ENCODE measurements at regions not wholly inside any gene's neighbourhood (a gene's known extent, or its start where the extent isn't known, plus 50 kb on each side); places are given as distances from the start of the nearest gene placed in this dataset.

DNA sequence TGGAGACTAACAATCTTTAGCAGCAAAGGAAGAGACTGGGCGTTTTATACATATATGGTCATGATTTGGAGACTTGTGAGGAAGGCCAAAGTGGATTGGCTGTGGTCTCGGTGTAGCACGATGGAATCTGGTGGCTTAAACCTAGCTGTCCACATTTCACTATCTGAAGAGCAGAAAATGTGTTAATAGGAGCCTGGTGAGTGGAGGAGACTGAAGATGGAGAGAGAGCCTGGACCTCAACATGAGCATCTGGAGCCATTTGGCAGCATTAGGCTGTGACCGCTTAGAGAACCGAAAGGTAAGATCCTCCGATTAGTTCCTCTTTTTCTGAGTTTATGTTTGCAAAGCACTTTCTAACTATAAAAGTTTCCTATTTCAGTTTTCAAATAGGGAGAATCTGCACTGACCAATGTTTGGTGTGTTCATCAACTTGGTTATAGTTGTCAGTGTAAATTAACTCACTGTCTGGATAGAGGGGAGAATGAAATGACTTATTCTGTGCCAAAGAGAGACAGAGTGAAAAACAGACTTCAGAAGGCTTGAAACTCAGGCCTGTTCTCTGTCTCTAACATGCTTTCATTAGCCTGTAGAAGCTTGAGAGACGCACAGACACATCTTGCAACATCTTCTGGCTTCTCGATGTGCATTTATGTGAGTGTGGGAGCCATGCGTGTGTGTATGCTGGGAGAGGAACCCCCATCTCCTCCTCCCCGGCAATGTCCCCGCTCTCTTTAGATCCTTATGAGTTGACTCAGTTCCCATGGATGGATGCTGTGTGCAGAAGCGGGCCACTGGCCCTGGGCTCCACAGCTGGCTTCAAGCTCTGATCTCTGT is 244.7 kb upstream of the TBL1XR1 start:
- 88% methylated on average over 4 of the region's 12 CpGs for WGBS (ENCODE audit: insufficient coverage)
- no peaks in the 10 kb centered on the region for H3K4me1 ChIP-seq (ENCODE audit: control insufficient read depth, insufficient read depth, low read length)
- no peaks in the 10 kb centered on the region for H3K9me3 ChIP-seq (ENCODE audit: control insufficient read depth, insufficient read depth, low read length)
- no peak overlapping the region for H3K27ac ChIP-seq (ENCODE audit: low read depth, low read length)
- no peak overlapping the region for H3K4me3 ChIP-seq (ENCODE audit: low read depth, low read length)
- DNase-seq (ENCODE audit: low read depth in 4 of 6, low spot score in 6 of 6) = no peak
- no peaks in the 10 kb centered on the region for H3K27me3 ChIP-seq (ENCODE audit: control insufficient read depth, insufficient read depth, low read length)
- no peaks in the 10 kb centered on the region for H3K36me3 ChIP-seq (ENCODE audit: control insufficient read depth, insufficient read depth, low read length)

DNA sequence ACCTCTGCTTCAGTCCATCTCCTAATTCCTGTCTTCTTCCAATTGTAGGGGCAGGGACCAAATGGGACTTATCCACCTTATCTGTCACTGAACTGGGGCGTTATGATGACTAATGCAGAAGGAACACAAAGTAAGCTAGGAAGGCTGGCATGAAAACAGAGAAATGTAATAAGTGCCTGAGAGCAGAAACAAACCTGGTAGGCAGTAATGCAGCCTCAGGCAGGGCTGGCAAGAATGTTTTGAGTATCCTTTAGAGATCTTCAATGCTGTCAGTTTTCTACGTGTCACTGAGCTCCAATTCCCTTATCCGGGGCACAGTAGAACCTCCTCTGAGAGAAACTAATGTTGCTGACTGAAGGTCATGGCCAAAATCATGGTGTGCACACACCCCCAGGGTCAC is 246.2 kb upstream of the TBL1XR1 start:
- H3K4me3 ChIP-seq (ENCODE audit: low read depth, low read length) = no peak overlapping the region
- no peaks in the 10 kb centered on the region for H3K27me3 ChIP-seq (ENCODE audit: control insufficient read depth, insufficient read depth, low read length)
- WGBS (ENCODE audit: insufficient coverage) = 62% methylated on average over 3 of the region's 3 CpGs
- no peaks in the 10 kb centered on the region for H3K4me1 ChIP-seq (ENCODE audit: control insufficient read depth, insufficient read depth, low read length)
- no peaks in the 10 kb centered on the region for H3K9me3 ChIP-seq (ENCODE audit: control insufficient read depth, insufficient read depth, low read length)
- H3K36me3 ChIP-seq (ENCODE audit: control insufficient read depth, insufficient read depth, low read length) = no peaks in the 10 kb centered on the region
- no peak for DNase-seq (ENCODE audit: low read depth in 4 of 6, low spot score in 6 of 6)
- no peak overlapping the region for H3K27ac ChIP-seq (ENCODE audit: low read depth, low read length)

DNA sequence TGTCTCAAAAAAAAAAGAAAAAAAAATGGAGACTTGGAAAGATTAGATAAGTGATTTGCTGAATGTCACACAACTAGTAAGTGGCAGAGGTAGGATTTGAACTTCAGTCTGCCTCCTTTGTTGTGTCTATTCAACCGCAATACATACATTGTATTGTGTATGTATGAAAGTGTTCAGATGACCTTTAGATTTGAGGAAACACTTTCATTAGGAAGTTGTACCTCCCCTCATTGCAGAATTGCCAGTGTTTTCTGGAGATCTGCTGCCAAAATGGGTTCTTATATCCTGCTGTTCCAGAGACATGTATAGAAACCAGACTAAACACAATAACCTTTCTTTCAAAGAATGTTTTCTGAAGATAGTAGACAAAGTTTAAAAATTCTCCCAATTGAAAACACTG is 247.4 kb upstream of the TBL1XR1 start:
- H3K4me1 ChIP-seq (ENCODE audit: control insufficient read depth, insufficient read depth, low read length) = no peaks in the 10 kb centered on the region
- H3K4me3 ChIP-seq (ENCODE audit: low read depth, low read length) = no peak overlapping the region
- H3K27me3 ChIP-seq (ENCODE audit: control insufficient read depth, insufficient read depth, low read length) = no peaks in the 10 kb centered on the region
- DNase-seq (ENCODE audit: low read depth in 4 of 6, low spot score in 6 of 6) = no peak
- no peak overlapping the region for H3K27ac ChIP-seq (ENCODE audit: low read depth, low read length)
- WGBS (ENCODE audit: insufficient coverage) = no CpG with 5 or more reads among the region's 1 CpG
- H3K36me3 ChIP-seq (ENCODE audit: control insufficient read depth, insufficient read depth, low read length) = no peaks in the 10 kb centered on the region
- no peaks in the 10 kb centered on the region for H3K9me3 ChIP-seq (ENCODE audit: control insufficient read depth, insufficient read depth, low read length)

DNA sequence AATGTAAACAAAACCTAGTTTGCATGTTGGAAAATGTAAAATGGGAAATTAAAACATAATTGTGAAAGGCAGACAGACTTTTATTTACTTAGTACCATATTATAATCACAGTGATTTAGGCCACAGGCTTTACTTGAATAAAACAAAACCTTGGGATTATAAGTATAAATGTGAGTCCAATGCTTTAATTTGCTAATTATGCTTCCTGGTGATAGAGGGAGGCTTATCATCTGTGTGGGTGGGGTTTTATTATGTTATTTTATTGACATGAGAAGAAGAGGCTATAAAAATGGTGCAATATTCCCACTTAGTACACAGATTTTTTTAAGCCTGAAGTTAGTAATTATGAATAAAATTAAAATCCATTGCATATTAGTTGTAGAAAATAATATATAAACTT is 248.3 kb upstream of the TBL1XR1 start:
- Histone ChIP-seq H3K27ac (ENCODE audit: low read depth, low read length) (no peak overlapping the region), H3K9me3 (ENCODE audit: control insufficient read depth, insufficient read depth, low read length) (no peaks in the 10 kb centered on the region), H3K27me3 (ENCODE audit: control insufficient read depth, insufficient read depth, low read length) (no peaks in the 10 kb centered on the region), H3K4me3 (ENCODE audit: low read depth, low read length) (no peak overlapping the region), H3K36me3 (ENCODE audit: control insufficient read depth, insufficient read depth, low read length) (no peaks in the 10 kb centered on the region), H3K4me1 (ENCODE audit: control insufficient read depth, insufficient read depth, low read length) (no peaks in the 10 kb centered on the region)
- no peak for DNase-seq (ENCODE audit: low read depth in 4 of 6, low spot score in 6 of 6)

DNA sequence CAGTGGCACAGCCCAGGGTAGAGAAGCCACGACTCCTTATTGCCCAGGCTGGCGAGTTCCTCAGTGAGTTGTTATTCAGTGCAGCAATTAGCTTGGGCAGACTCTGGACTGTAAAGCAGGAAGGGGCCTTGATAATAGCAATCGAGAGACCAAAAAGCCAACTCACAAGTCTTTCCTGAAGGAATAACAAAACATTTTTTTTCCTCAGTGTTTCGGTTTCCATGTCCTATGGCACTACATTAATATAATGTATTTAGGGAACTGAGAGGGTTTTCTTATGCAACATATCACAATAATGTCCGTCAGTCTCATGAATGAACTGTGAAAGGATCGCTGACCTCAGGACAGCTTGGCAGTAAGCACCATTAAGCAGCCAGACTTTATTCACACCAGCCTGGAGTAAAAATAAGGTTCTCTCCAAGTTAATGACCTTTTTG is 248.9 kb upstream of the TBL1XR1 start:
- DNase-seq (ENCODE audit: low read depth in 4 of 6, low spot score in 6 of 6) = peak in 3 of 6 donors; percentile 24 to 81 (median 46)
- Histone ChIP-seq H3K4me3 (ENCODE audit: low read depth, low read length) (no peak overlapping the region), H3K27ac (ENCODE audit: low read depth, low read length) (peak overlapping the region; percentile 27), H3K4me1 (ENCODE audit: control insufficient read depth, insufficient read depth, low read length) (no peaks in the 10 kb centered on the region), H3K36me3 (ENCODE audit: control insufficient read depth, insufficient read depth, low read length) (no peaks in the 10 kb centered on the region), H3K9me3 (ENCODE audit: control insufficient read depth, insufficient read depth, low read length) (no peaks in the 10 kb centered on the region), H3K27me3 (ENCODE audit: control insufficient read depth, insufficient read depth, low read length) (no peaks in the 10 kb centered on the region)
- 23% methylated on average over 3 of the region's 6 CpGs for WGBS (ENCODE audit: insufficient coverage)

DNA sequence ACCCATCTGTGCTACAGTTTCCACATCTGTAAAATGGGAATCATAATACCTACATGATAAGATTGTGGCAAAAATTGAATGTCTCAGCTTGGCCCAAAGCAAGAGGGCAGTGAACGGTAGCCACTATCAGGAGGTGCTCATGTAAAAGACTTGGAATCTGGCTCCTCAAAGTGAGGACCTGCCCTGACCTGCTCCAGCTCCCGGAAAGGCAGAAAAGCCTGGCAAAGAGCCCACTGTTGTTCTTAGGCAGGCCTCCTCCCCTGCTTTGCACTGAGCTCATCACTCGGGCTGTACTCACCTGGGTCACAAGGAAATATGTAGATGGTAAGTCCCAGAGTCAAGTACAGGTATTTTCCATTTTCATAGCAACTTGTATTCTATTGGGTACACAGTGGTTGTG is 250.7 kb upstream of the TBL1XR1 start:
- no peaks in the 10 kb centered on the region for H3K9me3 ChIP-seq (ENCODE audit: control insufficient read depth, insufficient read depth, low read length)
- no peak overlapping the region for H3K4me3 ChIP-seq (ENCODE audit: low read depth, low read length)
- DNase-seq (ENCODE audit: low read depth in 4 of 6, low spot score in 6 of 6) = no peak
- H3K27me3 ChIP-seq (ENCODE audit: control insufficient read depth, insufficient read depth, low read length) = no peaks in the 10 kb centered on the region
- H3K27ac ChIP-seq (ENCODE audit: low read depth, low read length) = no peak overlapping the region
- no peaks in the 10 kb centered on the region for H3K4me1 ChIP-seq (ENCODE audit: control insufficient read depth, insufficient read depth, low read length)
- 83% methylated on average over 3 of the region's 3 CpGs for WGBS (ENCODE audit: insufficient coverage)
- H3K36me3 ChIP-seq (ENCODE audit: control insufficient read depth, insufficient read depth, low read length) = no peaks in the 10 kb centered on the region

DNA sequence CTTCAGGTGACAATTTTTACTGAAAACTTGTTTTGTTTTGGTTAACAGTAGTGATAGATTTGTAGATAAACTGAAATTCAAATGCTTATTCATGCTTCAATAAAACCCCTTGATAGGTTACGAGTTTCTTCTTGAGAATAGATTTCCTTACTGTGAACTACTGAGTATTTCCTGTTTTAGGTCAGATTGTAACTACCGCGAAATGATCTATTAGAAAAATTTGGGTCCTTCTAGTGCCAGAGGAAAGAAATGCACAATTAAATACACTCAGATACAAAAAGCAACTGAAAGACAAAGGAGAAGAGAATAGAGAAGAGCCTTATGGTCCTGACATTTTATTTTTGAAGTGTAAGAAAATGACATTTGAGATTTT is 251.7 kb upstream of the TBL1XR1 start:
- H3K27me3 ChIP-seq (ENCODE audit: control insufficient read depth, insufficient read depth, low read length) = no peaks in the 10 kb centered on the region
- H3K4me1 ChIP-seq (ENCODE audit: control insufficient read depth, insufficient read depth, low read length) = no peaks in the 10 kb centered on the region
- DNase-seq (ENCODE audit: low read depth in 4 of 6, low spot score in 6 of 6) = no peak
- no peak overlapping the region for H3K27ac ChIP-seq (ENCODE audit: low read depth, low read length)
- WGBS (ENCODE audit: insufficient coverage) = no CpG with 5 or more reads among the region's 3 CpGs
- H3K9me3 ChIP-seq (ENCODE audit: control insufficient read depth, insufficient read depth, low read length) = no peaks in the 10 kb centered on the region
- no peaks in the 10 kb centered on the region for H3K36me3 ChIP-seq (ENCODE audit: control insufficient read depth, insufficient read depth, low read length)
- H3K4me3 ChIP-seq (ENCODE audit: low read depth, low read length) = no peak overlapping the region

DNA sequence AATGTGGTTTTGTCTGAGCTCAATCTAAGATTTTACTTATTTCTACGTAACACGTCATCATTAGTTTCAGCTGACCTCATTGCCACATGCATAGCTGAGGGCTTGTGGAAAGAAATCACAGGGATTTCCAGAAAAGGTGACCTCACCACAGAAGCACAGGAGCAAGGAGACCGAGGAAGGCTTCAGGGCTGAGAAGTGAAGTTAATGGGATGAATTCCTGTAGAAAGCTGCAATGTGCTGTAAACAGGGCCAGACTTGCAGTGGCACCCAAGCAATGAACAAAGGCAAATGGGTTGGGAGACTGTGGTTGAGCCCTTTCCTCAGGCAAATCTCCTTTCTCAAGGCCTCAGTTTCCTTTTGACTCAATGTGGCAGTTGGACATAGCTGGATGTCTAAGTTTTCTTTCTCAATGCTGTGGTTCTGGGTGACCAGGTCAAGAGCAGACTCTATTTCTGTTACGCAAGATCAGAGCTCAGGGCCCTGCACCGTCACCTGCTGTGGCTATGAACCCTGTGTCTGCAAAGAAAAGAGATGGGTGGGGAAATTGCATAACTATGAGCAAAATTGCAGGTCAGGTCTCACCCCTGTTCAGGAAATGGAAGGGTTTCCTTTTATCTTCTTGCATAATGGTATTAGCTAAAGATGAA is 252.2 kb upstream of the TBL1XR1 start:
- DNase-seq (ENCODE audit: low read depth in 4 of 6, low spot score in 6 of 6) = no peak
- no peaks in the 10 kb centered on the region for H3K4me1 ChIP-seq (ENCODE audit: control insufficient read depth, insufficient read depth, low read length)
- 92% methylated on average over 3 of the region's 5 CpGs for WGBS (ENCODE audit: insufficient coverage)
- no peaks in the 10 kb centered on the region for H3K9me3 ChIP-seq (ENCODE audit: control insufficient read depth, insufficient read depth, low read length)
- no peaks in the 10 kb centered on the region for H3K27me3 ChIP-seq (ENCODE audit: control insufficient read depth, insufficient read depth, low read length)
- H3K27ac ChIP-seq (ENCODE audit: low read depth, low read length) = no peak overlapping the region
- no peak overlapping the region for H3K4me3 ChIP-seq (ENCODE audit: low read depth, low read length)
- H3K36me3 ChIP-seq (ENCODE audit: control insufficient read depth, insufficient read depth, low read length) = no peaks in the 10 kb centered on the region

DNA sequence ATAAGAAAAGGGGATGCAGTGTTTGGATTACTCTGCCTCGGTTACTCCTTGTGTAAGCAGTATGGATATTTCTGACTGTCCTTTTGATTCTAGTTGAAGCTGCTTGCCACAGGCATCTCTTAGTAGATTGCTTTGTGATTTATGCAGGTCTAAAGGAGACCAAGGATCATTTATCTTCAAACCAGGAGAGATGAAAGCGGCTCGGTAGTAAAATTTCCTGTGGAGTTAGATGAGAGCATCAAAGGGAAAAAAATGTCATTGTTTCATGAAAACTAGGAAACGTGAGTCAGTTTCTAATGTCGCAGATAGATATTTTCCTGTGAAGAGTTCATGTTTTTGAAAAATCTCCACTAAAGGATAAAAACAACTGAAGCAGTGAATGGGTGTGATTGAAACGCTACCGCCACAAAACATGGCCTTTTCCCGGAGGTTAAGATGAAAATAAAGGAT is 254.0 kb upstream of the TBL1XR1 start:
- peak overlapping the region; percentile 54 for H3K27ac ChIP-seq (ENCODE audit: low read depth, low read length)
- H3K4me1 ChIP-seq (ENCODE audit: control insufficient read depth, insufficient read depth, low read length) = no peaks in the 10 kb centered on the region
- DNase-seq (ENCODE audit: low read depth in 4 of 6, low spot score in 6 of 6) = peak in 2 of 6 donors; percentile 59 to 87
- no peak overlapping the region for H3K4me3 ChIP-seq (ENCODE audit: low read depth, low read length)
- H3K36me3 ChIP-seq (ENCODE audit: control insufficient read depth, insufficient read depth, low read length) = no peaks in the 10 kb centered on the region
- 12% methylated on average over 3 of the region's 8 CpGs for WGBS (ENCODE audit: insufficient coverage)
- H3K9me3 ChIP-seq (ENCODE audit: control insufficient read depth, insufficient read depth, low read length) = no peaks in the 10 kb centered on the region
- H3K27me3 ChIP-seq (ENCODE audit: control insufficient read depth, insufficient read depth, low read length) = no peaks in the 10 kb centered on the region
